NT2/D1 (cell line): ENCODE measurements at regions not wholly inside any gene's neighbourhood (a gene's known extent, or its start where the extent isn't known, plus 50 kb on each side); places are given as distances from the start of the nearest gene placed in this dataset.

Experiments
- SUZ12 ChIP-seq: IDR thresholded peaks from 2 replicates; pipeline ENCODE4 v1.6.1; 2011; ENCODE audit not compliant: insufficient read length, insufficient read depth; ENCODE audit errors: extremely low read depth
- YY1 ChIP-seq: IDR thresholded peaks from 2 replicates; pipeline ENCODE4 v1.6.1; 2011; ENCODE audit not compliant: insufficient read length, insufficient read depth
- ZNF274 ChIP-seq: IDR thresholded peaks from 2 replicates; pipeline ENCODE4 v1.6.1; 2011; ENCODE audit warnings: mild to moderate bottlenecking, low read depth, low read length

DNA sequence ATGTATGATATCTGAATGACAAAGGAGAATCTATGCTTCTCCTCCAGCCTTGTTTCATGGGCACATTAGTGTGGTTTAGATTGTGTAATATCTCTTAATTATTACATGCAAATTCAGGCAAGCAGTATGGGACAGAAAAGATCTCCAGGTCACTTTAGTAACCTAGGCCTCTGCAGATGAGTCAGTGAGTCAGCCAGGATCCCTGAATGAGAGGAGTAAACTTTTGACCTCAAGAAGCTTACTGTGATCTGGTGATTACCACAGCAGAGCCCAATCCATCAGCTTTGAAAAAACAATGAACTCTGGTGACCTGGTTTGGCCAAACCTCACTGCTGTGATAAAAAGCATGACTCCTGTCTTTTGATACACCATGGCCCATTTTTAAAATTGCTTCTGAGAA is 107.8 kb downstream of the LRRN1 start:
- TF ChIP-seq YY1 (no peak), SUZ12 (no peak), ZNF274 (no peak)
